HG03575 (cell line): ENCODE measurements at regions not wholly inside any gene's neighbourhood (a gene's known extent, or its start where the extent isn't known, plus 50 kb on each side); places are given as distances from the start of the nearest gene placed in this dataset.
"Not testable (repeated sequence)": the region's sequence is repeated elsewhere in the genome, so short reads cannot be mapped to it uniquely, and the experiment has no call there.

ENCODE experiments used
- ATAC-seq: cut with Tn5 transposase; IDR thresholded peaks from one replicate; pipeline ENCODE4 v1.9.1; 2021; ENCODE audit not compliant: unreplicated experiment, insufficient number of reproducible peaks, low FRiP score; ENCODE audit errors: extremely low read depth

DNA sequence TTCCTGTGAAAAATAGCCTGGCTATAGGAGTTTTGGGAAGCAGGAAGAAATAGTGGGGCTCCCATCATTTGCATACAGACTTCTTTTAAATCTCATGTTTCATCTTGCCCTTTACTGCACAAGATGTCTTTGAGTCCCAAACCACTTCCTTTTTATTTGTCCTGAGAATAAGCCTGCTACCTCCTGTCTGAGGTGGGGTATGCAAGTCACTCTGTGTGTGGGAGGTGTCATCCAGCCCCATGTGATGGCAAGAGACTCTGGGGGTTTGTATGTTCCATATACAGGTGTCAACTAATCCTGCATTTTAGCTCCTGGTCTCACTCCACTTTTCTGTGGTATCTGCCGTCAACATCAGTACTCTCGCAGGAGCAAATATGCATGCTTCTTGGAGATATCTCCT, 102.0 kb downstream of the OTOL1 start:
- ATAC-seq, result no peak

DNA sequence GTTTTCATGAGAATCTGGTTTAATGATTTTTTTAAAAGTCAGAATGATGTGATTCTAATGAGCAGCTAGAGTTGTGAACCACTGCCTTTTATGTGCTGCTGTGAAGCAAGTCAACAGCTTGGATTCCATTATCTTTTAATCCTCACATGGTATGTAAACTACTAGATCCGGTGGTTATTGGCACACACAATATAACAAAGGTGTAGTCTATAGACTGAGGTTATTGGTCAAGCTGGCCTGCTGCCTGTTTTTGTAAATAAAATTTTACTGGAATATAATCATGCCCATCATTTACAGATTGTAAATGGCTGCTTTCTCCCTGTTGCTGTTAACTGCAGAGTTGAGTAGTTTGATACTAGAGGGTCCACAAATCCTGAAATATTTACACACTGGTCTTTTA, 103.1 kb downstream of the OTOL1 start:
- no peak for ATAC-seq

DNA sequence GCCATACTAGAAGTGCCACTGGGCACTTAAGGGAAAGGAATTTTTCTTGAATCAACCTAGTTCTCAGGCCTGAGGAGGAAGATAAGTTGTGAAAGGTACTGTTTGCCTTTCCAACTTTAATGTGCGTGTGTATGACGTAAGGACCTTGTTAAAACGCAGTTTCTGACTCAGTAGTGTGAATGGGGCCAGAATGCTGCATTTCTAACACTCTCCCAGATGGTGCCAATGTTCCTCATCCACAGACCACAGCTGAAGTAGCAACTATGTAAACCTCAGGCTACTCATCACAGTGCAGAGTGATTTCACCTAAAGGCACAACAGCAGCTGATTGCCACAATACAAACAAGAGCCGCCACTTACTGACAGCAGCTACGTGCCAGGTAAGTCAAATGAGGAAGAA, 103.6 kb downstream of the OTOL1 start:
- no peak for ATAC-seq

DNA sequence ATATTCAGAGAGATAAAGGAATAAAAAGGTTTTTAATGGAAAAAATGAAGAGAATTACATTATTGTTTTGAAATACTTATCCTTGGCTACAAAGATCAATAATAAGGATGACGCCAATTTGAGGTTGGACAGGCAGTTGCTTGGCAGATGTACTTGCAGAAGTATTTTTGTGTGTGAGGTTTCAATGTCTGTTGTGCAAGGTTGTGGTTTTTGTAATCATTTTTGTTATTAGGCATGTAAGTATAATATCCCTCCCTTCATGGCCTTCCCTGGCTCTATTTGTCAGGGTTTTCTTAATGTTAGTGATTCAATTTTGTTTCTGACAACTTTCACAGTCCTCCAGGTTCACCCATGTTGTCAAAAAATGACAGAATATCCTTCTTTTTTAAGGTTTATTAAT, 105.9 kb downstream of the OTOL1 start:
- ATAC-seq, result no peak

DNA sequence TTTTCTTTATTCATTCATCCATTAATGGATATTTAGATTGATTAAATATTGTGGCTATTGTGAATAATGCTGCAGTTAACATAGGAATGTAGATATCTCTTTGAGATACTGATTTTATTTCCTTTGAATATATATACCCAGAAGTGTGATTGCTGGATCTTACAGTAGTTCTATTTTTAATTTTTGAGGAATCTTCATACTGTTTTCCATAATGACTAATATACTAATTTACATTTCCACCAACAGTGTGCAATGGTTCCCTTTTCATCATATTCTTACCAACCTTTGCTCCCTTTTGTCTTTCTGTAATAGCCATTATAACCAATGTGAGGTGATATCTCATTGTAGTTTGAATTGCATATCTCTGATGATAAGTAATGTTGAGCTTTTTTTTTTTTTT, 106.3 kb downstream of the OTOL1 start:
- ATAC-seq, result no peak

DNA sequence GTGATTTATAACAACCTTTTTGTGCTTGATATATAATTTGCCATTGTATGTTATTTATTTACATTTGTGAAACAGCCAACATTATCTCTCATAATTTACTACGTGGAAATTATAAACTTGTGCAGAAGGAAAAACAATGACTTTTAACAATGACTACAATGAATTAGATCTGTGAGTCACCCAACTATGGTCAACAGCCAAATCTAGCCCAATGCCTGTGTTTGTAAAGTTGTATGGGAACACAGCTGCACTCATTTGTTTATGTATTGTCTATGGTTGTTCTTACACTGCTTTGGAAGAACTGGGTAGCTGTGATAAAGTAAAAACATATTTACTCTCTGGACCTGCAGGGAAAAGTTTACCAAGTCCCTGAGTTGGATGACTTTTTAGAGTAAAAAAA, 110.4 kb downstream of the OTOL1 start:
- ATAC-seq, result no peak

DNA sequence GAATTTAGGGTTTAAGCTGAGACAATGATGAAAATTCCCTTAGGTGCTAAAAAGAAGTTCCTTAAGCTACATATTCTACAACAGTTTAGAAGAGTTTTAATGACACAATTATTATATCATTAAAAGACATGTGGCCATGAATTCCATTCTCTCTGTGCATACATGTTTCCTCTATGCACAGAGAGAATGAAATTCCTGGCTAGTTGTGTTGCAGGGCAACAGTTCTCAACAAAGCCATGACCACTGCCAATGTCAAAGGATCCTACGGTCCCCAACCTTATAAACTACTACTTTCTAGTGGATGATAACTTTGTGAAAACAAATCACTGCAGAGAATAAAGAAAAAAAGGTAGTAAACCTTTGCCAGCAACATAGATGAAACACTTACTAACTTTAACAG, 122.7 kb downstream of the OTOL1 start:
- no peak for ATAC-seq

DNA sequence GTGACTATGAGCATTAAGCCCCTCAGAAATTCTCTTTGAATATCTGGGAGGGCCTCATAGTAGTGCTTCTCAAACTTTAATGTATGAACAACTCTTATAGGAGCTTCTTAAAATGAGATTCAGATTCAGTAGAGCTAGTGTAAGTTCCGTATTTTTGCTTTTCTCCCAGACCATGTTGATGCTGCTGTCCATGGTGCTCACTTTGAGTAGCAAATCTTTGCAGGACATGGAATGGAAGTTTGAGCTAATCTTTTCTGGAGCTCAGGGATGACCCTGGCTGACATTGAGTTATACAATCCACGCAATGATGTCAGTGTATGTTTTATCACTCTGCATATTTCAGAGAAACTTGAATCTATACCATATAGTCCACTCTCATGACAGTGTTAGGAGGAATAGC, 134.2 kb downstream of the OTOL1 start:
- no peak for ATAC-seq

DNA sequence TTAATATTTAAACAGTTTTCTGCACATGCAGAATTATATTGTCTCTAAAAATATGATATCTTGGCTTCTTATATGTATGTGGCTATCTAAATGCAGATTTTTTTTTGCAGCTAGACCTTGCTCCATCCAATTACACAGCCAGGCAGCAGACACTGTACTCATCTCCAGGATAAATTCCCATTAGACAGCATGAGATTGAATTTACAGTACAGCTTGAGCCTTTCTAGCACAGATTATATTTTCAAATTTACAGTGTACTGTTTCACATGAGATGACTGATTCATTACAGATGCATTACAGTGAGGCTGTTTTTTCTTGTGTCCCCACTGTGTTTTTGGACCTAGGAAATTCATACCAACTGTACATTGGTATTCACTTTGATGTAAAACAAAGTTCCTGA, 134.9 kb downstream of the OTOL1 start:
- no peak for ATAC-seq

DNA sequence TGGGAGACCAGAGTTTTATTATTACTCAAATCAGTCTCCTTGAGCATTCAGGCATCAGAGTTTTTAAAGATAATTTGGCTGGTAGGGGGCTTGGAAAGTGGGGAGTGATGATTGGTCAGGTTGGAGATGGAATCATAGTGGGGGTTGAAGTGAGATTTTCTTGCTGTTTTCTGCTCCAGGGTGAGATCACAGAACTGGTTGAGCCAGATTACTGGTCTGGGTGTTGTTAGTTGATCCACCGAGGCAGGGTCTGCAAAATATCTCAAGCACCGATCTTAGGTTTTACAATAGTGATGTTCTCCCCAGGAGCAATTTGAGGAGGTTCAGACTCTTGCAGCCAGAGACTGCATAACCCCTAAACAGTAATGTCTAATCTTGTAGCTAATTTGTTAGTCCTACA, 141.0 kb downstream of the OTOL1 start:
- no peak for ATAC-seq

DNA sequence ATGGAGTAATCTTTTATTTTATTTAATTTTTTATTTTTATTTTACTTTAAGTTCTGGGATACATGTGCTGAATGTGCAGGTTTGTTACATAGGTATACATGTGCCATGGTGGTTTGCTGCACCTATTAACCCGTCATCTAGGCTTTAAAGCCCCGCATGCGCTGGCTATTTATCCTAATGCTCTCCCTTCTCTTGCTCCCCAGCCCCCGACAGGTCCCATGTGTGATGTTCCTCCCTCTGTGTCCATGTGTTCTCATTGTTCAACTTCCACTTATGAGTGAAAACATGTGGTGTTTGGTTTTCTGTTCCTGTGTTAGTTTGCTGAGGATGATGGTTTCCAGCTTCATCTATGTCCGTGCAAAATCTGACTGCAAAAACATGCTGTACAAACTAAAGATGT, 142.5 kb downstream of the OTOL1 start:
- ATAC-seq, result not testable (repeated sequence)

DNA sequence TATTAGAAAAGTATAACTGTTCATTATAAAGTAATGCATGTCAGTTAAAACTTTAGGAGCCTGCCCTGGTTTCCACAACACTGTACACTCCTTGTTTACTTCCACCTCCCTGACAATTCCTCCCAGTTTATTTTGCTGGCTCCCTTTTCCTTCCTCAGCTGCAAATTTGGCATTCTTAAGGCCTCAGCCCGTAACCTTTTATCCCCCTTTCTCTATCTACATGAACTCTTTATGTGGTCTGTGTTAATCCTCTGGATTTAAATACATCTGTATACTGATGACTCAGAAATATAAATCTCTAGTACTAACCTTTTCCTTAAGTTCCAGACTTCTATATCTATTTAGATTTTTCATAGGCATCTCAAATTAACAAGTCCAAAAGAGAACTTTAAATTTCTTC, 143.6 kb downstream of the OTOL1 start:
- no peak for ATAC-seq

DNA sequence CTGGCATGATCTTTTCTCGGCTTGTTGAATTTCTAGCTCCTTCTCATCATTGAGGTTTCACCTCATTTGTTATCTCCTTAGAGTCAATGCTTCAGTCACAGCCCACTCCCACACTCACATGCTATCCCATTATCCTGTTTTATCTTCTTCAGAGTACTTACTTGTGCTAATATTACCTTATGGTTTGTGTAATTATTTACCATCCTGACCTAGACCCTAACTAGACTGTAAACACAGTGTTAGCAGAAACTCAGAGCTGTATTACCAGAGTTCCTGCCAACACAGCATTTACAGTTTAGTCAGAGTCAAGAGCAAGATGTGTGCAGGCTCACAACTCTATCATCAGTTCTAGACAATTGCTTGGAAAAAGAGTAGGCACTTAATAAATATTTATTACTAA, 144.7 kb downstream of the OTOL1 start:
- no peak for ATAC-seq

DNA sequence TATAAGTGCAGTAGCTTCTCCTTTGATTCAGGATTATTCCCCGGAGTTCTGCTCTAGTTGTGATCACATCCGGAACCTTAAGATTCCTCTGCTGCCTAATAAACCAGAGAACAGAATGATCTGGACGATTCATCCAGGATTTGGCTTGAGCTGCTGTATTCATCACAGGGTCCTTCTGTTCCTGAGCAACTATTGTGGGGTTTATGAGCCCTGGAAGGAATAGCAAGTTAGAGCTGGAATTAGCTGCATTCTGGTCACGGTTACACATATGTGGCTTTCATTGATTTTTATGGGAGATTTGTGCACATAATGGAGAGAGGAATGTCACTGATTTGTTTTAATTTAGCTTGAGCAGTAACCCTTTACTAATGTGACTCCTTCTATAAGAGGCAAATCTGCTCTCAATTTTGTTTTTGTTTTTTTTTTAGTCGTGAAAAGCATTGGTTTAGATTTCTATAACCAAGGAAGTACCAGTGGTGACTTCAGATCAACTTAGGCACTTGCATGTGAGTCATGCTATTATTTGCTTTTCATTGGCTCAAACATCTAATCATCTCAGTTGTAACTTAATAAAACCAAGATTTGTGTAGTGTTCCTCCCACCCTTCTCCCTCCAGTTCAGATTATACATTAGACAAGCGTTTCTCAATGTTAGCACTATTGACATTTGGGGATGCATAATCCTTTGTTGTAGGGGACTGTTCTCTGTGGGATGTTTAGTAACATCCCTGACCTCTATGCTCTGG, 148.5 kb downstream of the OTOL1 start:
- ATAC-seq, result no peak

DNA sequence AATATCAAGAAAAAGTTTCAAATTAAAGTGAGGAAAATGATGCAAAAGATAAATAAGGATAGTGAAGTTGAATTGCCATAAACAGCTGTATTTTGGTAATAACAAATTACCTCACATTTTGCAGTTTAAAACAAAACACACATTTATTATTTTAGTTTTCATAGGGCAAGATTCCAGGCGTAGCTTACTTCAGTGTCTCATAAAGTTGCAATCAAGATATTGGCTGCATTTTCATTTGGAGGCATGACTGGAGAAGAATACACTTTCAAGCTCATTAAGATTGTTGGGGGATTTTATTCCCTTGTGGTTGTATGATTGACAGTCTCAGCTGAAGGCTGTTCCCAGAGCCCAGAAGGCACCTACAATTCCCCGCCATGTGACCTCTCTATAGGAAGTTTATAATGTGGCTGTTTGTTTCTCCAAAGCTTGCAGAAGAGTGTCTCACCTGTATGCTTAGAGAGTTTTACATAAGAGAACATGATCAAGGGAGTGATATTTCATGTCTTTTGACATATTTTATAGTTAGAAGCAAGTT, 151.4 kb downstream of the OTOL1 start:
- no peak for ATAC-seq

DNA sequence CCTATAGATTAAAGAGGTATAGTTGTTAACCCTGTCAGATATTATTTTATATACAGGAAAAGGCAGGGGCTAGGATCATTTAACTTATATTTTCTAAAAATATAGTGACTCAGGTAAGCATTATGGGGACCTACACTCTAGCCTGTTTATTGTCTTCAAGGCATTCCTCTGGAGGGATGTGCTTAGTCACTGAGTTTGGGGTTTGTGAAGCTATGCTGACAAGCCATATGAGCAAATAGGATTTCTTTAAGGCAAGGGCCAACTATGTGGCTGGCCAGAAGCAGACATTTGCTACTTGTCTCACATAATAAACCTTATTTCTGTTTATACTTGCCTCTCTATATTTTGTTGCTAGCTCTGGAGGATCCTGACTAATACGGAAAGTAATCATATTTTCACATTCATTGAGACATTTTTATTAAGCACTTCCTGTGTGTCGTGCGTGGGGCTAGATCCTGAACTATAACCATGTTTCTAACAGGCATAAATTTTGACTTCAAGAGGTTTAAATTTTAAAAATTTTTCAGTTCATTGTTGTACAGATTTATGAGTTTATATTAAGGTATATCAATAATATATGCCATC, 153.4 kb downstream of the OTOL1 start:
- no peak for ATAC-seq

DNA sequence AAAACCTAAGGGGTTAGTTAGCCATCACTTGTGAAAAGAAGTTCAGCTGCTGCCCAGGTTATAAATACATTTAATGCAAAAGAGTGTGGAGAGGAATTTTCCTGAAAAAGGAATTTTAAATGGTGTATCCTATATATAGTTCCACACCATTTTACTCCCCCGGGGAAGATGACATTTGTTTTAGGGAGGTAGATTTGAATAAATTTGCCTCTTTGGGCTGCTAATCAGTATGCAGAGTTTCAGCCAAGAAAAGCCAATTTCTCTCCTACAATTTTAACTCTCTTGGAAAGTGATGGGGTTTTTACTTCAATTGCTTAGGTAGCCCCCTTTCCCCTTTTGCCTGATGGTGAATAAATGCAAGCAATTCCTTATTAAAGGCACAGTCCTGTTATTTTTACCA, 161.2 kb downstream of the OTOL1 start:
- no peak for ATAC-seq

DNA sequence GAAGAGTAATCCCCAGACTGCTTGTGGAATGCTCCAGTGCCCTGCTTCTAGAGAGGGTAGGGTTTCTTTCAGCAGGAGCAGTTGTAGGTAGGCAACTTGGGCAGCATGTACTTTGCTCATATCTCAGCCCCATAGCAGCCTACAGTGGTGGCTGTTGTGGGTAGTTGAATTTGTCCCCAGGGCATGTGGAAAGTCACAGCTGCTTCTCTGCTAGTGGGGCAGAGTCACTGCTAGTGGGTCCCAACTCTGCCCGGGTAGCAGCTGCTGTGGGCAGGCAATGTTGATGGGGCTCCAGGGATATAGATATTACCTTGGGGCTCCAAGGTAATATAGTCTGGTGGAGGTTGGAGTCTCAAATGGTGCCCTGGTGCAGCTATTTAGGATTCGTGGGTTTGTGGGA, 174.5 kb downstream of the OTOL1 start:
- no peak for ATAC-seq

DNA sequence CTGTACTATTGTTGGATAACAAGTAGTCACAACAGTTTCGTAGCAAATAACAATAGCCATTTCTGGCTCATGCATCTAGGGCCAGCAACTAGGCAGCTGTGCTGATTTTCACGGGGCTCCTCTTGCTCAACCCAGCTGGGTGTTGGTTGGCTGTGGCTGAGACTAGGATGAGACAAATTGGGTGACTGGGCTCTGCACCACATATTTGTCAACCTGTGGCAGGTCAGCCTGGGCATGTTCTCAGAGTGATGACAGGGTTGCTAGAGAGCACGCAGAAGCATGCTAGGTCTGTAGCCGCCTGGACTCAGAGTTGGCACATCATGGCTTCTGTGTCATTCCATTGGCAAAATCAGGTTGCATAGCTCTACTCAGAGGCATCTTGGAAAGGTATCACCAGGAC, 175.9 kb downstream of the OTOL1 start:
- ATAC-seq, result no peak

DNA sequence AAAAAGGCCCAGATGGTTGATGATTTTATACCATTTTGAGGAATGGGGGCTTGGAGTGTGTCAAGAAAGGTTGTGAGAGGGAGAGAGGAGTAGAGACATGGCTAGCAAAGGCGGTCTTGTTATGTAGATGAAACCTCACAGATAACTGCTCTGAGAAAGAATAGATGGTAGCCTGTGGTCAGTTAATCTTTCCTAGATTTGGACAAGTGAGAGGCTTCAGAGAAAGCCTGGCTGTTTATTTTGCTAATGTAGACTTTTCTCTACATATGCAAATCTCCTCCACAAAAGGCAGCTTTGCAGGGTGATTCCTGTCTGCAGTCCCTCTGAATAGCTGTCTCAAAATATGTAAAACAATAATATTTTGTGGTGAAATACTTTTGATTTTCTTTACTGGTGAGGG, 177.3 kb downstream of the OTOL1 start:
- ATAC-seq, result no peak

DNA sequence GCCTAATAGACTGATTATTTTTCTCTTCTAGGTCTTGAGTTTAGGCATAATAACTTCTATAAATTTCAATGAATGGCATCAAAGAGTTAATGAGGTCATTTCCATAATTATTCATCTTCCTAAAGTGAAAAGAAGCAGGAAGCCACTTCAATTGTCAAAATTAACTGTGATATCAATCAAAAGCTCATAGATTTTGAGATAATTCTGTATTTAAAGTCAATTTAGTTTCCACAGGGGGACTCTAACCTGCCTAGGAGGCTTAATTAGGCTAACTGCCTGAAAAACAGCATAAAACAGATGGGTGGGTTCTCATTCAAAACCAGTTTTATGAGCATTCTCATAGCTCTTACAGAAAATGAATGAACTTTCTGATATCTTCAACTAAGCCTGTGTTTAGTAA, 177.8 kb downstream of the OTOL1 start:
- no peak for ATAC-seq
